GM23248 (cell line): ENCODE measurements at regions not wholly inside any gene's neighbourhood (a gene's known extent, or its start where the extent isn't known, plus 50 kb on each side); places are given as distances from the start of the nearest gene placed in this dataset.

ENCODE experiments used
- DNase-seq: peaks from one replicate; pipeline ENCODE4 v3.0.0-alpha.2; 2015
- H2AFZ ChIP-seq: fragments of 200-600 bp; sonication (generic); 2 replicates; pipeline ENCODE4 v1.6.1; 2016; ENCODE audit warnings: antibody characterized with exemption
- H3F3A ChIP-seq: fragments of 200-600 bp; sonication (generic); 2 replicates; pipeline ENCODE4 v1.6.1; 2016; ENCODE audit warnings: mild to moderate bottlenecking, antibody characterized with exemption, mixed run types; ENCODE audit not compliant: insufficient read depth
- H3K27ac ChIP-seq: fragments of 200-600 bp; sonication (generic); 2 replicates; pipeline ENCODE4 v1.5.1; 2016; ENCODE audit warnings: mild to moderate bottlenecking
- H3K27me3 ChIP-seq: fragments of 200-600 bp; sonication (generic); replicated peaks from 2 replicates; pipeline ENCODE4 v1.6.1; 2016; ENCODE audit warnings: mild to moderate bottlenecking; ENCODE audit not compliant: insufficient read depth
- H3K36me3 ChIP-seq: fragments of 200-600 bp; sonication (generic); 2 replicates; pipeline ENCODE4 v1.6.1; 2016; ENCODE audit warnings: low read depth, mild to moderate bottlenecking
- H3K4me1 ChIP-seq: fragments of 200-600 bp; sonication (generic); 2 replicates; pipeline ENCODE4 v1.6.1; 2016; ENCODE audit warnings: mild to moderate bottlenecking; ENCODE audit not compliant: insufficient read depth
- H3K4me2 ChIP-seq: fragments of 200-600 bp; sonication (generic); one replicate; pipeline ENCODE4 v1.6.1; 2016; ENCODE audit warnings: mild to moderate bottlenecking; ENCODE audit not compliant: unreplicated experiment
- H3K4me3 ChIP-seq: fragments of 200-600 bp; sonication (generic); 2 replicates; pipeline ENCODE4 v1.5.1; 2016; ENCODE audit warnings: mild to moderate bottlenecking
- H3K79me2 ChIP-seq: fragments of 200-600 bp; sonication (generic); 2 replicates; pipeline ENCODE4 v1.6.1; 2016; ENCODE audit warnings: mild to moderate bottlenecking; ENCODE audit not compliant: insufficient read depth
- H3K9ac ChIP-seq: fragments of 200-600 bp; sonication (generic); 2 replicates; pipeline ENCODE4 v1.6.1; 2016; ENCODE audit warnings: mild to moderate bottlenecking
- H3K9me2 ChIP-seq: fragments of 200-600 bp; sonication (generic); 2 replicates; pipeline ENCODE4 v1.6.1; 2016; ENCODE audit warnings: mixed run types, mild to moderate bottlenecking, moderate library complexity; ENCODE audit not compliant: insufficient read depth
- H3K9me3 ChIP-seq: fragments of 200-600 bp; sonication (generic); one replicate; pipeline ENCODE4 v1.6.1; 2017; ENCODE audit warnings: low read depth
- H4K20me1 ChIP-seq: fragments of 200-600 bp; sonication (generic); 2 replicates; pipeline ENCODE4 v1.6.0; 2016; ENCODE audit not compliant: insufficient read depth
- EZH2 ChIP-seq: fragments of 200-600 bp; sonication (generic); IDR thresholded peaks from 2 replicates; pipeline ENCODE4 v1.6.1; 2018; ENCODE audit warnings: antibody characterized with exemption, mild to moderate bottlenecking; ENCODE audit not compliant: insufficient read depth, poor library complexity, severe bottlenecking
- EZH2phosphoT487 ChIP-seq: fragments of 200-600 bp; sonication (generic); IDR thresholded peaks from 2 replicates; pipeline ENCODE4 v1.6.1; 2018; ENCODE audit warnings: antibody characterized with exemption, moderate library complexity, mild to moderate bottlenecking, low read depth; ENCODE audit not compliant: insufficient read depth
- WGBS, 2 experiments: methylation state at CpG; one replicate each; pipeline ENCODE4 v1.1.6; 2015 to 2017; ENCODE audit warnings: low lambda C conversion rate in 2 of 2, low coverage in 1 of 2; ENCODE audit errors: missing lambda C conversion rate in 2 of 2; 5-methylcytosine and 5-hydroxymethylcytosine counted together
- in situ Hi-C: fragments of 300-500 bp; cut with MboI; formaldehyde crosslinking; loops from 2 replicates; pipeline ENCODE4 v1.15.0; 2020

GRCh38 chr1:30492451-30492850, 230.9 kb downstream of the MATN1 start:
- Histone ChIP-seq H3K79me2 (no peaks in the 10 kb centered on the region), H3K4me3 (no peak overlapping the region), H2AFZ (no peak overlapping the region), H3K36me3 (no peaks in the 10 kb centered on the region), H3K4me1 (no peaks in the 10 kb centered on the region), H3K27ac (no peak overlapping the region), H3K9me2 (no peaks in the 10 kb centered on the region), H3K9me3 (no peaks in the 10 kb centered on the region), H4K20me1 (no peaks in the 10 kb centered on the region), H3K4me2 (no peak overlapping the region), H3F3A (no peaks in the 10 kb centered on the region), H3K9ac (no peak overlapping the region), H3K27me3 (no peaks in the 10 kb centered on the region)
- 35 to 37% methylated on average over 5 of the region's 6 CpGs for WGBS, 2 experiments
- in situ Hi-C loops = no loop called here
- DNase-seq = no peak
- TF ChIP-seq EZH2phosphoT487 (no peak), EZH2 (no peak)

GRCh38 chr1:30491831-30492230, 231.6 kb downstream of the MATN1 start:
- Histone ChIP-seq H3K36me3 (no peaks in the 10 kb centered on the region), H3K27ac (no peak overlapping the region), H3K27me3 (no peaks in the 10 kb centered on the region), H3F3A (no peaks in the 10 kb centered on the region), H3K4me2 (no peak overlapping the region), H4K20me1 (no peaks in the 10 kb centered on the region), H3K9me3 (no peaks in the 10 kb centered on the region), H3K4me1 (no peaks in the 10 kb centered on the region), H3K4me3 (no peak overlapping the region), H2AFZ (no peak overlapping the region), H3K9me2 (no peaks in the 10 kb centered on the region), H3K79me2 (no peaks in the 10 kb centered on the region), H3K9ac (no peak overlapping the region)
- in situ Hi-C loops = no loop called here
- WGBS, 2 experiments = 37% methylated on average over 4 of the region's 4 CpGs
- TF ChIP-seq EZH2 (no peak), EZH2phosphoT487 (no peak)
- DNase-seq = no peak

- H3K4me1 ChIP-seq = no peaks in the 10 kb centered on the region
- in situ Hi-C loops = no loop called here
- H3K9me2 ChIP-seq = no peaks in the 10 kb centered on the region
- no peaks in the 10 kb centered on the region for H4K20me1 ChIP-seq
- DNase-seq = no peak
- H3K27me3 ChIP-seq = no peaks in the 10 kb centered on the region
- no peak overlapping the region for H3K4me3 ChIP-seq
- no peak overlapping the region for H3K4me2 ChIP-seq
- H3F3A ChIP-seq = no peaks in the 10 kb centered on the region
- TF ChIP-seq EZH2phosphoT487 = no peak
- TF ChIP-seq EZH2 = no peak
- 17 to 23% methylated on average over 3 of the region's 3 CpGs for WGBS, 2 experiments
- H3K9me3 ChIP-seq = no peaks in the 10 kb centered on the region
- H3K27ac ChIP-seq = no peak overlapping the region
- H3K79me2 ChIP-seq = no peaks in the 10 kb centered on the region
- H3K9ac ChIP-seq = no peak overlapping the region
- H3K36me3 ChIP-seq = no peaks in the 10 kb centered on the region
- no peak overlapping the region for H2AFZ ChIP-seq
These were observed 232.8 kb downstream of the MATN1 start for GRCh38 chr1:30490554-30491053.

- Histone ChIP-seq H3K4me1 (no peaks in the 10 kb centered on the region), H4K20me1 (no peaks in the 10 kb centered on the region), H3K9me2 (no peaks in the 10 kb centered on the region), H2AFZ (no peak overlapping the region), H3K79me2 (no peaks in the 10 kb centered on the region), H3K36me3 (no peaks in the 10 kb centered on the region), H3F3A (no peaks in the 10 kb centered on the region), H3K27ac (no peak overlapping the region), H3K4me2 (no peak overlapping the region), H3K27me3 (no peaks in the 10 kb centered on the region), H3K9ac (no peak overlapping the region), H3K4me3 (no peak overlapping the region), H3K9me3 (no peaks in the 10 kb centered on the region)
- DNase-seq = no peak
- no peak for TF ChIP-seq EZH2phosphoT487
- no peak for TF ChIP-seq EZH2
- in situ Hi-C loops = no loop called here
- WGBS, 2 experiments = 64 to 79% methylated on average over 3 of the region's 3 CpGs
These were observed 233.5 kb downstream of the MATN1 start for GRCh38 chr1:30489737-30490389.
